Stimulated activated CD4-positive, alpha-beta T cell treated with anti-CD3 and anti-CD28 coated beads, Interleukin-2, amount 100 ng/mL, for 4 hours (primary cell): ENCODE measurements at regions not wholly inside any gene's neighbourhood (a gene's known extent, or its start where the extent isn't known, plus 50 kb on each side); places are given as distances from the start of the nearest gene placed in this dataset.
"Not testable (repeated sequence)": the region's sequence is repeated elsewhere in the genome, so short reads cannot be mapped to it uniquely, and the experiment has no call there.

Source experiments
- DNase-seq: peaks from one replicate; pipeline ENCODE4 v3.0.0-alpha.2; 2020; ENCODE audit warnings: low read depth

DNA sequence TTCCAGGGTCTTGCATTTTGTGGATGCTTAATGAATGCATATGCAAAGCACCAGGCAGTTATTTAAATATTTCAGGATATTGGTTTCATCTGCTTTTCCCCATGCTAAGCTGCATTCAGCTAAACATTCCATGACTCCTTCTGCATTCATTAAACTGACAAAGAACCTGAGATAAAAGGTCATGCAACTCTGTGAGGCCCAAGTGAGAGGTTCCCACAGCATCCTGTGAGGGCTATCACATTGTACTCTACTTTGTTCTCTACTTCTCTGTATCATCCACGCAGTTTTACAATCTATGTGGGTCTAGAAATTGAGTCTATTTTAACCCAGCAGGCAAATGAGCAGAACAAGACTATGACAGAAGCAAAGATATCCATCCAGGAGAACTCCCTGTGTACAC is 86.4 kb upstream of the PRSS16 start:
- DNase-seq = no peak

DNA sequence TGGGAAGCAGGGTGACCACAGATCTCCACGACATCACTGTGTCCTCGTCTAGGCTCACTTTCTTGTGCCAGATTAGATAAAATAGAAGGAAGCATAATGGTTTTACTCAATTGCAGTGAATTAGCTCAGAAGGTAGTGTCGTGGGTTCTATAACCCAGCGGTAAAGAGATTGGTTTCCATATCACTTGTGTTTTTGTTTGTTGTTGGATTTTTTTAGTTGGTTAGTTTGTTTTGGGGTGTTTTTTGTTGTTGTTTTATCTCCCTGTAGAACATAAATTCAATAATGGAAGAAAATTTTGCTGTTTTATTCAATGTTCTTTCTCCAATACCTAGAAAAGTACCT is 85.9 kb upstream of the PRSS16 start:
- DNase-seq = no peak

DNA sequence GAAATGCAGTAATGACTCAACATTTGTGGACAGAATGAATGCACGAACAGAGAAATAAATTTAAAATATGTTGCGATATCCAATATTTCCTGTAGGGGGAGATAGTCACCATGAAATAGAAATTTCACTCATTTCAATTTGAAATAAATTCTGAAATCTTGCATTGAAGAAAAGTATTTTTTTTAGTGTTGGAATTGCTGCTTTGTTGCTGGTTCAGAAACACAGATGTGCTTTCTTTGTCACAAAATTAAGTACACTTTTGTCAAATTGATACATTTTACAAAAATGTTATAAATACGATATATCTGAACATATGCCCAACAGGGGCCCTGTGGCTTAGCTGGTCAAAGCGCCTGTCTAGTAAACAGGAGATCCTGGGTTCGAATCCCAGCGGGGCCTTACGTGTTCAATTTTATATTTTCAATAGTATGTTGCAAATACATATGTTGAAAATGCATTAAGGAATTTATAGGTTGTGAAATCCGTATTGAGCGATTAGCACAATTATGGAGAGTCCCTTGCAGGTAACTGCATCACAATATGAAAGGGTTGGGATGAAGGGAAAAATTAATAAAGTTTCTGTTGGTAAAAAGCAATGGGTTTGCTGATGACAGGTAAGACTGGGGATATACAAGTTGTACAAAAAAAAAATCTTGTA is 85.4 kb upstream of the PRSS16 start:
- DNase-seq = no peak

DNA sequence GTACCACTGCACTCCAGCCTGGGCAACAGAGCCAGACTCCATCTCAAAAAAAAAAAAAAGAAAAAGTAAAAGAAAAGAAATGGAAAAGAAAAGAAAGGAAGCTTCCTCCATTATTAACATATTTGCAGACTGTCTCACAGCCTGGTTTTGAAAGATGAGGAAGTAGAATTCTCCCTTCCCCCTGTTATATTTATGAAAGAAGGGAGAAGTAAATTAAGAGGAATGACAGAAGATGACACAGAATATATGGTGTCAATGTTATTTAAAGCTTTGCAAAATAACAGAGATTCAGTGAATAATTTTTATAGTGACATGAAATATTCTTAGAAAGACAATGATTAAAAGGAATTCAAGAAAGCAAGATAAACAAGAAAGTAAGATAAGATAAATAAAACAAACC is 83.7 kb upstream of the PRSS16 start:
- no peak for DNase-seq

DNA sequence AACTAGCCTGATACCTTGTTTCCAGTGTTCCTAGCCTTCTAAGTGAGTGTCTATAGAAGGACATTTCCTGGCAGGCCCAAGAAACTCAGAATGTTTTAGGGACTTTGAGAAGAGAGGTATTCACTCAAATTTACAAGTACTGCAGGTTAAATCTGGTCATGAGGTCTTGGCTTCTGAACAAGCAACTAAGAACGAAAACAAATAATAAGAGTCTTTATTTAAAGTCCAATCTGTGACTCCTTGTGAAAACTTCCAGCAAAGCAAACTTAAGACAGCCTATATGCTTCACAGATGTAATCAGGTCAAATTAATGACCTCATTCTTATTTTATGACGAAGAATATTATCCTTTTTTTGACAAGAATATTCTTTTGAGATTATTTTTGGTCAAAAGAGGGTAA is 79.4 kb upstream of the PRSS16 start:
- no peak for DNase-seq

DNA sequence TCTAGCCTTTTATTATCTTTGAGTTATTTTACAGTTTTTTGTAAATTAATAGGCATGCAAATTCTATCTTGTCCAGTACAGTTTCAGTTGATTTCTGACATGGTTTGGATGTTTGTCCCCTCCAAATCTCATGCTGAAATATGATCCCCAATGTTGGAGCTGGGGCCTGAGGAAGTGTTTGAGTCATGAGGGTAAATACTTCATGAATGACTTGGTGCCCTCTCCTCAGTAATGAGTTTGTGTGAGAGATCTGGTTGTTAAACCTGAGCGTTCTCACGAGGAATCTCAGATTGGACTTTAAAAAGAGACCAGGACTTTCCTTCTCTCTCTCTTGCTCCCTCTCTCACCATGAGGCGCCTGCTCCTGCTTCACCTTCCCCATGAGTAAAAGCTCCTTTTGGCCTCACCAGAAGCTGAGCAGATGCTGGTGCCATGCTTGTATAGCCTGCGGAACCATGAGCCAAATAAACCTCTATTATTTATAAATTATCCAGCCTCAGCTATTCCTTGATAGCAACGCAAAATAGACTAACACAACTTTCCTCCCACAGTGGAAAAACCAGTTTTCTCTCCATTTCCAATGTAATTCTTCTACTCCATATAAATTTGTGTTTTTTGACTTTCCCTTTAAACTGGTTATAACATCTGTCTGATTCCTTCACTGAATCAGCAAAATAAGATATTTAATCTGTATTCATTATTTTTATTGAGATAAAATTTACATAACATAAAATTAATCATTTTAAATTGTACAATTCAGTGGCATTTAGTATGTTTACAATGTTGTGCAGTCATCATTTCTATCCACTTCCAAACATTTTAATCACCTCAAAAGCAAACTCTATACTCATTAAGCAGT is 78.7 kb upstream of the PRSS16 start:
- DNase-seq = no peak

DNA sequence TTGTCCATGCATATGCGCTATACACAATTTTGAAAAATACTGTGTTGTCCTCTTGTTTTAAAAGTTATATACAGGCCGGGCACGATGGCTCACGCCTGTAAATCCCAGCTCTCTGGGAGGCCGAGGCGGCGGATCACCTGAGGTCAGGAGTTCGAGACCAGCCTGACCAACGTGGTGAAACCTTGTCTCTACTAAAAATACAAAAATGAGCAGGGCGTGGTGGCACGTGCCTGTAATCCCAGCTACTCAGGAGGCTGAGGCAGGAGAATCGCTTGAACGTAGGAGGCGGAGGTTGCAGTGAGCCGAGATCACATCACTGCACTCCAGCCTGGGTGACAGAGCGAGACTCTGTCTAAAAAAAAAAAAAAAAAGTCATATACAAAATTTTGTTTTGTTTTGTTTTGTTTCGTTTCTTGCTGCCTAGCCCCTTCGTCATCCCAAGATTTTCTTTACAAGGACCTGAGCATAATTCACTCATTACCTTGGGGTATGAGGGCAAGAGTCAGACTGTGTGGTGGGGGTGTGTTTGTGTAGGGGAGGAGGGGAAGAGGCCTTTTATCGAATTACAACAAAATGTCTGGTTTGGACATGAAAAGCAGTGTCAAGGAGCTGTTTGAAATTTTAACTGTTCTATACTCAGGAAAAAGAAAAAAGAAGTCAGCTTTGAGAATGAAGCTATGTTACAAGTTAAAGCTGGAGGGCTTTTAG is 74.8 kb upstream of the PRSS16 start:
- not testable (repeated sequence) for DNase-seq

DNA sequence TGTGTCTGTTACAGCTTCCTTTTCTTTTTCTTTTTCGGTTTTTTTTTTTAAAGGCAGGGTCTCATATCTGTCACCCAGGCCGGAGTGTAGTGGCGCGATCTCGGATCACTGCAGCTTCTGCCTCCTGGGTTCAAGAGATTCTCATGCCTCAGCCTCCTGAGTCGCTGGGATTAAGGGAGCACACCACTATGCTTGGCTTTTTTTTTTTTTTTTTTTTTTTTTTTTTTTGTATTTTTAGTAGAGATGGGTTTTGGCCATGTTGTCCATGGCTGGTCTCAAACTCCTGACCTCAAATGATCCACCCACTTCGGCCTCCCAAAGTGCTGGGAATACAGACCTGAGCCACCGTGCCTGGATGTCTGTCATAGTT is 74.3 kb upstream of the PRSS16 start:
- DNase-seq = not testable (repeated sequence)

DNA sequence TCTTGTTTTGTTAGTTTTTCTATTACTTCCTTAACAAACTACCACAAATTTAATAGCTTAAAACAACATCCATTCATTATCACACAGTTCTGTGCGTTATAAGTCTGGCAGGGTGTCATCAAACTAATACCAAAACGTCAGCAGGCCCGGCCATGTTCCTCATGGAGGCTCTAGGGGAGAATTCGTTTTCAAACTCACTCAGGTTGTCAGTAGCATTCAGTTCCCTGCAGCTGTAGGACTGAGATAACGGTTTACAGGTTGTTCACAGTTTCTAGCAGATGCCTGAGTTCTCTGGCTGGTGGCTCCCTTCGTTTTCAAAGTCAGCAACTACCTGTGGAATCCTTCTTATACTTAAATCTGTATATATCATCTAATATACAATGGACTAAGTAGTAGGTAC is 72.5 kb upstream of the PRSS16 start:
- DNase-seq = no peak

DNA sequence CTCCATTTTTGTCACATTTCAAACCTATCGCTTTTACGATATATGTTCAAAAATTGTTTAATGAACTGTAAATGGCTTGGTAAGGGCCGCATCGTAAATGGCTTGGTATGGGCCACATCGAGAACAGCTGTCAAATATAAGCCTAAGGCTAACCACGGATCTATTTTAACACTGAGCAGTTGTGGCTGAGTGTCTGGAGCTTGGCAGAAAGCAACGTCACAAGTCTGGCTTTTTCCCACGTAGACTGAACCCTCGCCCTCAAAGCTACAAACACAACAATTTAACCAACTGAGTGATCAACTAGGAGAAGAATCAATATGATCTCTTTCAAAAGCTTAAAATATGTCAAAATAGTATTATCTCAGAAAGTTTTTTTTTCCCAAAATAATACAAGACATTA is 71.4 kb upstream of the PRSS16 start:
- no peak for DNase-seq

DNA sequence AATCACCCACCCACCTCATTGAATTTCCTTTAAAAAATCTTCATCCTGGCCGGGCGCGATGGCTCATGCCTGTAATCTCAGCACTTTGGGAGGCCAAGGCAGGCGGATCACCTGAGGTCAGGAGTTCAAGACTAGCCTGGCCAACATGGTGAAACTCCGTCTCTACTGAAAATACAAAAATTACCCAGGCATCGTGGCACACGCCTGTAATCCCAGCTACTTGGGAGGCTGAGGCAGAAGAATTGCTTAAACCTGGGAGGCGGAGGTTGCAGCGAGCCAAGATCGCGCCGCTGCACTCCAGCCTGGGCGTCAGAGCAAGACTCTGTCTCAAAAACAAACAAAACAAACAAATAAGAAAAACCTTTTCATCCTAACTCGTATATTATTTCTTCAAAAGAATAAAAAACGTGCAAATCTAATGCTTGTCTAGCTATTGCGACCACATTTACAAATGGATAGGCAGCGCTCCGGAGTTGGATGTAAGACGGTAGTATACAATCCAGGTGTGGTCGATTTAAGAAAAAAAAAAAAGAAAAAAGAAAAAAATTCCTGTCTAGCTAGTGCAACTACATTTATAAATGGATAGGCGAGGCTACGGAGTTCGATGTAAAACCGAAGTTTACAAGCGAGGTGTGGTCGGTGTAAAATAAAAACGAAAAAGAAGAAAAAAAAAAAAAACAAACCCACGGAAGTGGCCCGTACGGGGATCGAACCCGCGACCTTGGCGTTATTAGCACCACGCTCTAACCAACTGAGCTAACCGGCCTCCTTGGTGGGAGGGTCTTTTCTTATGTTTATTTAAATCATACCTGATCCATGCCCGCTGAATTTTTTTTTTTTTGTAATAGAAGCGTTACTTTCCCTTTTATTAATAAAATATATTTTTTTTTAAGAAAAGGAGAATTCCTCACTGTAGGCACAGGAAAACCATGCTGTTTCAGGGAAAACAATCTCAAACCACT is 70.7 kb upstream of the PRSS16 start:
- peak; percentile 54 for DNase-seq

DNA sequence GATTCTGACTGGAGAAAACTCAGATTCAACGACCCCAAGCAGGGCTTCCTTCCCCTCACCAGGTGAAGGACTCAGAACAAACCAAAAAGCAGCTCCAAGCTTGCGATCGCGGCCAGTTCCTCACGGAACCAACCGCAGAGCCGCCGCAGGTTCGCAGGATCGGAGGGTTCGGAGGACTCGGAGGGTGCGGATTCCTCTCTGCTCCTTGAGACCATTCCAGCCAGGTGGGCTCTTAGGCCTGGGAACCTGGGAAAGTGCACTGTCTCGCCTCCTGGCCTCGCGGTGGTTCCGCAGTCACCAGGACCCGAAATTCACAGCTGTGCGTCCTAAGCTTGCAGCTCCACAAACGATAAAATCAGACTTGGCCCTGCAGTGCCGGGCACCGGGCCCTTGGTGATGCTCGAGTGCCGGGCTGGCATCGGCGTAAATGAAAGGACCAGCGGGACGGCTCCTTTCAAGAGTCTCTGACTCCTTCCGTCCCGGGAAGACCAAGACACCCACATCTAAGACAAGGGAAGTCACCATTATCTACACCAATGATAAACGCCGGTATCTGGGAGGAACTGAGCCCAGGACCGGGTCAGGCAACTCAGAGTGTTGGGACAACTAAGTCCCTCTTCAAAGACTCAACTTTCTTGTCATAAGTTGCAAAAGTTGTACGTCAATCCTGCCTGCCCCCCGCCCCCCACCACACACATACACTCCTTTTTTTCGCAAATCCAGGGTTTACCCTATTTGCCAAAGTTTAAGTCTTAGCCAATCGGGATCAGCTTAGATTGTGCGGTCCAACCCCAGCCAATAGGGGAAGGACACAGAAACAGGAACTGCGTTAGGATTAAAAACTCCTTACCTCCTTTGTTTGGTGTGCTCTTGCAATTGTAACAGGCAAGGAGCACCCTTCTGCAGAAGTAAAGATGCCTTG is 69.8 kb upstream of the PRSS16 start:
- peak; percentile 58 for DNase-seq

DNA sequence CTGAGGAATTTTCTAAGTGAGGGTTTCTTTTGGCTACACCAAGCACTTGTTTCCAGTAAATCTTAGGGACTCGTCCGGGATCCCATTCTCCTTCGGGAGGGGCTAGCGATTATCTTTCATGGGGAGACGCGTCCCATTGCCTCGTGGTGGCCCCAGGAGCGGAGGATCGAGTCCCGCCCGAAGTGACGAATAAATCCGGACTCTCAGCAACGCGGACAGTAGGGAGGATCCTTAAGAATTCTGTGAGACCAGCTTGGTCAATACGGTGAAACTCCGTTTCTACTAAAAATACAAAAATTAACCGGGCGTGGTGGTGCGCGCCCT is 69.1 kb upstream of the PRSS16 start:
- no peak for DNase-seq

DNA sequence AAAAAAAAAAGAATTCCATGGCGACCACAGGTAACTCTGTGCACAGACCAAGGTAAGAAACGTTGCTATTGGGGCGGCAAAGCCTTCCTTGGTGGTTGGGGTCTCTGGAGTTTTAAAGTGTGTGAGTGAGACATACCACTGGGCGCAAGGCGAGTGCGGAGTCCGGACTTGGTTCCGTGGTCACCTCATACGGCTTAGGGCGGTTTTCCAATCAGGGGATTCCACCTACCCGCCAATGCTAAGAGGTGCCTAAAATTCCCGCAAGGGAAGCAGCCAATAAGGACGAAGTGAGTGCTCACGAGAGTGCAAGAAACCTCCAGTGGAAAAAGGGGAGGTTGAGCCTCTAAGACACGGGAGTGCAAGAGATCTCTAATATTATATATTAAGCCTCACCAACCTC is 68.6 kb upstream of the PRSS16 start:
- no peak for DNase-seq

DNA sequence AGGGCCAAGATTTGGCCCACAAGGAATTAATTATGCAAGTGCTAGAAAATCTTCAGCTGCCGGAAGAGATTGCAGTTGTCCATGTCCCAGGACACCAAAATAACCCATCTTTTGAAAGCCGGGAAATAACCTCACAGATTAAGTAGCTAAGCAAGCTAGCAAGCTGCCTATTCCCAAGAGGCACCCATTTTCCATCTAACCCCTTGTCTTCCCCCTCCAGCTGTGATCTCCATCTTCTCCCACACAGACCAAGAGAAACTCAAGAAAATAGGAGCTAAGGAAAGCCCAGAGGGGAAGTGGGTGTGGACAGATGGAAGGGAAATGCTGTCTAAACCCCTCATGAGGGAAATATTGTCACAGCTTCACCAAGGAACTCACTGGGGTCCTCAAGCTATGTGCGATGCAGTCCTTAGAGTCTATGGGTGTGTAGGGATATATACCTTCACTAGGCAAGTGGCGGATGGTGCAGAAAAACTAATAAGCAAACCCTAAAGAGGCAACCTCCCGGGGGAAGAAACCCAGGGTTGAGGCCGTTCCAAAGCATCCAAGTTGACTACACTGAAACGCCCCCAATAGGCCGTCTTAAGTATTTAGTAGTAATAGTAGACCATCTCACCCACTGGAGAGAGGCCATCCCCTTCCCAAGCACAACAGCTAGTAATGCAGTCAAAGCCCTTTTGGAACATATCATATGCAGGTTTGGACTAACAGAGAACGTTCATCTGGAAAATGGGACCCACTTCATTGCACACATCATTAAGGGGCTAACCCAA is 64.3 kb upstream of the PRSS16 start:
- DNase-seq = no peak

DNA sequence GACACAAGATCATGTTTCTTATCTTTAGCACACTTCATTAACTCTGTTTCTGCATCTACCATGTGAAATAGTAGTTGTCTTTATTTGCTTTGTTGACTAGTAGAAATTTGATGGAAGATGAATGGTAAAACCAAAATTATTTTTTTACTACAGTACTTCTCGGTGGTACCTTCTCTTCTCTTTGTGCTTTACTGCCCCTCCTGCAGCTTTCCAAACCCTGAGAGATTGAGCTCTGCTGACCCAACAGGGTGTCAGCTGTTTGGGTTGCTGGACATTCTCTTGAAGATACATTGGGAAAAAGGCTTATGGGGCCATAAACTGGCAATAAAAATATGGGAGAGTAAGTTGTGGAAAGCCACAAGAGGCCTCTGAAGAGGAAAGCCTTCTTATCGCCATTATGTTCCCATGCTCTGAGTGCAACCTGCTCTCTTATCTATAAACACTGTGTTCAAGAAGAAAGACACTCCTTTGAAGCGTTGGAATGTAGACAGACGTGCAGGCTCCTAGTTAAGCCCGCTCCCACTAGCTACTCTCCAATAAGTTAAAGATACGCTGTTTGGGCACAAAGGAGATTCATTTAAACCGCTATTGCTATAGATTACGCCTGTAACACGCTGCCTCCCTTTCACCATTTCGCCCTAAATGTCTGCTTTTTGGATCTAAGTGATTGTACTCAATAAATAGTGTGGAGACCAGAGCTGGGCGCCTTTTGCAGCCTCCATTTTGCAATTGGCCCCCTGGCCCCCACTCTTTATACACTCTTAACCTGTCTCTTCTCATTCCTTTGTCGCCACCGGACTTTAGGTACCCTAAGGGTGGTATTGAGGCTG is 60.1 kb upstream of the PRSS16 start:
- DNase-seq = no peak

DNA sequence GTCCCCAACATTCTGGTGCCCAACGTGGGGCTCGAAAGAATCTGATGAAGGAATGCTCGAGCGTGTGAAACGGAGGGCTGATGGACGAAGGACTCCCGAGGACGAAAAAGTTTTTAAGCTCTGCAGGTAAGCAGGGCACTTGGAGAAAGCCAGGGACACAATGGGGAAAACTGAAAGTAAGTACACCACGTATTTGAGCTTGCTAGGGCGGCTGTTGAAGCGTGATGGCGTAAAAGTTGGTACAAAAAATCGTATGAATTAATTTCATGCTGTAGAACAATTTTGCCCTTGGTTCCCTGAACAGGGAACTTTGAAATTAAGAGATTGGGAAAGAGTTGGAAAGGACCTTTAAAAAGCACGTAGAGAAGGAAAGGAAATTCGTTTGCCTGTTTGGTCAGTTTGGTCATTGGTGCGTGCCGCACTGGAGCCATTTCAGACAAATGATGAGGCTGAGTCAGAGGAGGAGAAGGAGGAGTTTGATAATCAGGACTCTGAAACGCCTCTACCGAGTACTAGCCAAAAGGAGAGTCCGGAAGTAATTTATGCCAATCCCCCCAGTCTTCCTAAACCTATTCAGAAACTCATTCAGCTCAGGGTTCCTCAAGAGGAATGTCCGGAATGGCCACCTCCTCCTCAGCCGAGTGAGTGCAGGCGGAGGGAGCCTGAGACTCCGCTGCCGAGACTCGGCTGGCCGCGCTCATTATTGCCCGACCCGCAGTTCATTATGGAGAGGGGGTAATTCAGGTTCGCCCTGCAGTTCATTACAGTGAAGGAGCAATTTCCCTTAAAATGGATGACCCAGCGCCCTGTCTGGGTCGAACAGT is 59.2 kb upstream of the PRSS16 start:
- DNase-seq = no peak

DNA sequence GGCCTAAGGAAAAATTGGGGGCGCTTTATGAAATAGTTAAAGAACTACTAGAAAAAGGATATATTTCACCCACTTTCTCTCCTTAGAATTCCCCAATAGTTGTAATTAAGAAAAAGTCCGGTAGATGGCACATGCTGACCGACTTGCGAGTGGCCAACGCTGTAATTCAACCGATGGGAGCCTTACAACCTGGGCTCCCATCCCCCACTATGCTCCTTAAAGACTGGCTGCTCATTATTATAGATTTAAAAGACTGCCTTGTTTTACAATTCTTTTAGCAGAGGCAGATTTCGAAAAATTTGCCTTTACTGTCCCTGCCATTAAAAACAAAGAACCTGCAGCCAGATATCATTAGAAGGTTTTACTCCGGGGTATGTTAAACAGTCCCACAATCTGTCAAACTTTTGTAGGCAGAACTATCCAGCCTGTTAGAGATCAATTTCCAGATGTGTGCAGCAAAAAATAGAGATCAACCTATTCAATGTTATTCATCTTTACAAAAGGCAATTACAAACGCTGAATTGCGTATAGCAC is 58.5 kb upstream of the PRSS16 start:
- peak; percentile 44 for DNase-seq
